BLaER1 treated with 17β-estradiol and CSF1 and Interleukin-3, amounts not matched to agents 10 nM and 100 nM (cell line): ENCODE measurements at regions not wholly inside any gene's neighbourhood (a gene's known extent, or its start where the extent isn't known, plus 50 kb on each side); places are given as distances from the start of the nearest gene placed in this dataset.

Experiments used
- H3K27ac ChIP-seq, 11 experiments: shearing (Covaris generic); formaldehyde crosslinking; 2 replicates each; pipeline ENCODE4 v1.8.1; 2022
- H3K27me3 ChIP-seq, 11 experiments: shearing (Covaris generic); formaldehyde crosslinking; 2 replicates each; pipeline ENCODE4 v1.8.1; 2022
- H3K36me3 ChIP-seq, 11 experiments: shearing (Covaris generic); formaldehyde crosslinking; 2 replicates each; pipeline ENCODE4 v1.8.1; 2022
- H3K4me1 ChIP-seq, 10 experiments: shearing (Covaris generic); formaldehyde crosslinking; 2 replicates each; pipeline ENCODE4 v1.8.1; 2022
- H3K4me2 ChIP-seq, 11 experiments: shearing (Covaris generic); formaldehyde crosslinking; 2 replicates each; pipeline ENCODE4 v1.8.1; 2022
- H3K4me3 ChIP-seq, 10 experiments: shearing (Covaris generic); formaldehyde crosslinking; 2 replicates each; pipeline ENCODE4 v1.8.1; 2022
- H3K9ac ChIP-seq, 11 experiments: shearing (Covaris generic); formaldehyde crosslinking; 2 replicates each; pipeline ENCODE4 v1.8.1; 2022
- H3K9me3 ChIP-seq, 11 experiments: shearing (Covaris generic); formaldehyde crosslinking; replicated peaks in 1 of 11; 2 replicates each; pipeline ENCODE4 v1.8.1; 2022
- H4K20me1 ChIP-seq, 11 experiments: shearing (Covaris generic); formaldehyde crosslinking; 2 replicates each; pipeline ENCODE4 v1.8.1; 2022
- Cebpa-rat ChIP-seq, 11 experiments: shearing (Covaris generic); IDR thresholded peaks; 2 replicates each; pipeline ENCODE4 v1.8.1; 2022

DNA sequence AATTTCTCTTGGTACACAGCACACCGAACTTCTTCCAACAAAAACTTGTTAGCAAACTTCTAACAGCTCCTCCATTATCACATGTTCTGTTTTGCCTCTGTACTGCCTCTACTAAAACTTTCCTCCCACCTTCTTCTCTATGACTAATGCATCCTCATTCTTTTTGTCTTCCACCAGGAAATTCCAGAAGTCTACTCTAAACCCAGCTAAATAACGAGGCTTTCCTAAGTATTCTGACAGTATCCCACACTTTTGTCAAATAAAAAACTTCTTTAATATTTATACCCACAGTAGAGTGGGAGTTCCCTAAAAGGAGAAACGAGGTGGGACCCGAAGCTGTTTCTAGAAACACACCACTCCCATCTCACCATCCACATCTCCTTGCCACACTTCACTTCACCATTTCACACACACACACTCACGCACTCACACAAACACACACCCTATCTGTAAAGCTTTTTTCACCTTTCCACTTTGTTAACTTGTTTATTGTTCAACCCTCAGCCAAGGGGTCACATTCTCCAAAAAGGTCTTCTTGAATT lies 280.3 kb downstream of the ARAP2 start:
- no peaks in the 10 kb centered on the region for H3K36me3 ChIP-seq
- no peak overlapping the region for H3K4me3 ChIP-seq
- H3K4me1 ChIP-seq = no peaks in the 10 kb centered on the region
- H3K9ac ChIP-seq = no peak overlapping the region
- H3K9me3 ChIP-seq = no peaks in the 10 kb centered on the region
- no peaks in the 10 kb centered on the region for H3K27me3 ChIP-seq
- no peak overlapping the region for H3K4me2 ChIP-seq
- H4K20me1 ChIP-seq = no peaks in the 10 kb centered on the region
- H3K27ac ChIP-seq = no peak overlapping the region
- TF ChIP-seq Cebpa-rat (IDR thresholded peaks at IDR 0.05) = no peak

DNA sequence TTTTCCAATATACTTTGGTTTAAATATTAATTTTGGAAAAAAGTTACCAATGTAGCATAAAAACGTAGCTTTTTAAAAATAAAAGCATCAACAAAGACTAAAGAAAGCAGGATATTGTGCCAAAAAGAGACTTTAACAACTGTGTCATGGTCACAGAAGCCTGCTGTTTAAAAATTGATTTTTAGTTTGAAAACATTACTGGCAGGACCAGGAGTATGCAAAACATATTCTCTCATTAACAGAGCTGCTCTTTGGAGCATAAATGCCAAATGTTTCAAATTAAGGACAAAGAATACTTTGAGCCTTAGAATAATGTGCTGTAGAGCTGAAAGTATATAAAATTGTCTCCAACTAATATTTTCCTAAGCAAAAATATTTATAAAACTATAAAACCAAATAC lies 279.0 kb downstream of the ARAP2 start:
- no peaks in the 10 kb centered on the region for H3K27me3 ChIP-seq
- H4K20me1 ChIP-seq = no peaks in the 10 kb centered on the region
- H3K4me1 ChIP-seq = no peaks in the 10 kb centered on the region
- no peak for TF ChIP-seq Cebpa-rat (IDR thresholded peaks at IDR 0.05)
- H3K4me2 ChIP-seq = no peak overlapping the region
- H3K4me3 ChIP-seq = no peak overlapping the region
- H3K9me3 ChIP-seq = no peaks in the 10 kb centered on the region
- H3K9ac ChIP-seq = no peak overlapping the region
- H3K27ac ChIP-seq = no peak overlapping the region
- H3K36me3 ChIP-seq = no peaks in the 10 kb centered on the region

DNA sequence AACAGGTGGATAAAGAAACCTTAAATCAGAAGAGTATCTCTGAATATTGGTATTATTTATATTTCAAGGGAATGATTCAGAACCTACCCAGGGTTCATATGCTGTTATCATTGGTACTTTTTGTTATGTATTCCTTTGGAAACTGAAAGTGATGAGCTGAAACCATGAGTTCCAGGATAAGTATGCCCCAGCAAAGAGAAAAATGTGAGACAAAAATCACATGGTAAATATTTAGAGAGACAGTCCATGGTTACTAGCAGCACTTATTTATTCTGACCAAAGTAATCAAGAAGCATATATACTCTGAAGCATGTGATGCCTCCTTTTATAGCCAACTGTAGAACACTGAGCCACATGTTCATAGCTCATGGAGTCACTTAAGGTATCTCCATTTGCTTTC lies 277.7 kb downstream of the ARAP2 start:
- no peak overlapping the region for H3K27ac ChIP-seq
- no peaks in the 10 kb centered on the region for H3K27me3 ChIP-seq
- no peaks in the 10 kb centered on the region for H4K20me1 ChIP-seq
- H3K4me2 ChIP-seq = no peak overlapping the region
- H3K4me1 ChIP-seq = no peaks in the 10 kb centered on the region
- no peak overlapping the region for H3K4me3 ChIP-seq
- H3K36me3 ChIP-seq = no peaks in the 10 kb centered on the region
- TF ChIP-seq Cebpa-rat (IDR thresholded peaks at IDR 0.05) = no peak
- H3K9me3 ChIP-seq = no peaks in the 10 kb centered on the region
- no peak overlapping the region for H3K9ac ChIP-seq

DNA sequence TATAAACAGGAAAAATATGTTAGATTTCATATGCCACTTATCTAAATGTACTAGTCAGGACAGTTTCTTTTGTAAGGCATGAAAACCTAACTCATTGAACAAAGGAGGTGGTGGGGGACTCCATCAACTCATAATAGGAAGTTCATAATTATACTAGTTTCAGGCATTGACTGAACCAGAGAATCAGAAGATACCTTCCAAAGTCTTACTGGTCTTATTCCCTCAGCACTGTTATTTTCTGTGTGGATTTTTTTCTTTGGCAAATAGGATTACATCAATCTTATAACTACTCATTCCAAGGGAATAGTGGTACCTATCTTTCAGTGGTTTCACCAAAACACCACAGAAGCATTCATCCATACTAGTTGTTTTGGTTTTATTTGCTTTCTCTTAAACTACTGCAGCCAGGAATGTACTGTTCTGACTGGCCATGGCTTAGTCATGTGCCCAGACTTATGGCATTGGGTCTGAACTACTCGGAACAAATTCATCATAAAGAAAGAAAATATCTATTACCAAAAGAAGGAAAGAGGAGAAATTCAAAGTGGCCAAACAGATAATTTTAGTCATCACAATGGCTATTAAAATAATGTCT lies 273.9 kb downstream of the ARAP2 start:
- Histone ChIP-seq H3K27me3 (no peaks in the 10 kb centered on the region), H3K4me1 (no peaks in the 10 kb centered on the region), H3K9ac (no peak overlapping the region), H3K9me3 (no peaks in the 10 kb centered on the region), H3K36me3 (no peaks in the 10 kb centered on the region), H4K20me1 (no peaks in the 10 kb centered on the region), H3K4me3 (no peak overlapping the region), H3K4me2 (no peak overlapping the region), H3K27ac (no peak overlapping the region)
- no peak for TF ChIP-seq Cebpa-rat (IDR thresholded peaks at IDR 0.05)

DNA sequence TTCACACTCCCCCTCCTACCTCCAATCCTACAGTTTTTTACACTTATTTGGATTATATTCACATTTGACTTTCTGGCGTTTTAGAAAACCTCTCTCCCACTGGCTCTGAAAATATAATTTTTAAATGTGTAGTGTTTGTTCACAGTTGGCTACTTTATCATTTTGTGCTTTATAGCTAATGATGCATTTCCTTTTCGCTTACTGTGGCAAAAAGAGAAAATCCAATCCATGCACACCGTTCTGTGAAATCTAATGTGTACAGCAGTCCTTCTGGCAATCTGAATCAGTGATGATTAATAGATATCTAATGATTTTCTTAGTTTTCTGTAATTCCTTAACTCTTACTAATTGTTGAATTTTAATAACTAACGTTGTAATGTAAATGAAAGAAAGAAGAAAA lies 271.5 kb downstream of the ARAP2 start:
- Histone ChIP-seq H3K9ac (no peak overlapping the region), H3K4me2 (no peak overlapping the region), H3K4me1 (no peaks in the 10 kb centered on the region), H3K4me3 (no peak overlapping the region), H3K9me3 (no peaks in the 10 kb centered on the region), H3K36me3 (no peaks in the 10 kb centered on the region), H3K27me3 (no peaks in the 10 kb centered on the region), H4K20me1 (no peaks in the 10 kb centered on the region), H3K27ac (no peak overlapping the region)
- no peak for TF ChIP-seq Cebpa-rat (IDR thresholded peaks at IDR 0.05)

DNA sequence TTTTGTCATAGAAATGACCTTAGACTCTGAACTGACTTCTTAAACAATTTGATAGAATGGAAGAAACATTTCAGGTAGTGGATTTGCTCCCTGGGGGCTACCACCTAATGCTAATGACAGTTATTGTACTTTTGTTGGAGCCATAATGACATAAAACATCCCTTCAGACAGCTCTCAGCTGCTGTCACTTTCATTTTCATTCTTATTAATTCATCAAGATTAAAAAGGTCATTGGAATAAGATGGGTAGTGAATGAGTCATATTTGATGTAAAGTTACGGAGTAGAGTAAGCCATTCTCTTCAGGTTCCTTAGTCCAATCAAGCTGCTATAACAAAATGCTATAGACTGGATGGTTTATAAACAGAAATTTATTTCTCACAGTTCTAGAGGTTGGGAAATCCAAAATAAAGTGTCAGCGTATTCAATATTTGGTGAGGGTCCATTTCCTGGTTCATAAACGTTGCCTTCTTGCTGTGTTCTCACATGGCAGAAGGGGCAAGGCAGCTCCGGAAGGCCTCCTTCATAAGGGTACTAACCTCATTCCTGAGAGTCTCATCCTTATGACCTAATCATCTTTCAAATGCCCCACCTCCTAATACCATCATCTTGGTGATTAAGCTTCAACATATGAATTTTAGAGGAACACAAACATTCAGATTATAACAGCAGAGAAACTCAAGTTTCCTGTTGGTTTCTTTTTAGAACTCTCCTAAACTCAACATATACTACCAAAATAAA lies 268.5 kb downstream of the ARAP2 start:
- H3K27me3 ChIP-seq = no peaks in the 10 kb centered on the region
- no peak overlapping the region for H3K9ac ChIP-seq
- H3K4me3 ChIP-seq = no peak overlapping the region
- no peak for TF ChIP-seq Cebpa-rat (IDR thresholded peaks at IDR 0.05)
- no peaks in the 10 kb centered on the region for H4K20me1 ChIP-seq
- H3K4me2 ChIP-seq = no peak overlapping the region
- H3K9me3 ChIP-seq = no peaks in the 10 kb centered on the region
- no peaks in the 10 kb centered on the region for H3K4me1 ChIP-seq
- H3K27ac ChIP-seq = no peak overlapping the region
- no peaks in the 10 kb centered on the region for H3K36me3 ChIP-seq

DNA sequence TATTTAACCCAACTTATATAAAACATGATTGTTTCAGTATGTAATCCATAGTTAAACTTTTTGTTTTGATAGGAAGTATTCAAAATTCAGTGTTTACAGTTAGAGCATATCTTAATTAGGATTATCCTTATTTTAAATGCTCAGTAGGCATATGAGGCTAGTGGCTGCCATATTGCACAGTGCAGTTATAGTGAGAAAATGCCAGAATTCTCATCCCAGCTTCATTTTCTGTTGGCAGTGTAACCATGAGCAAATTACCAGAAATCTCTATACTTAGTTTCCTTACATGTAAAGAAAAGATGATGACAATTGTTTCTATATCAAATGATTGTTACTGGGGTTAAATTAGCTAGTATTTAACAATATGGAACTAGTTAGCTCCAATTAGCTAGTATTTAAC lies 265.8 kb downstream of the ARAP2 start:
- no peaks in the 10 kb centered on the region for H3K9me3 ChIP-seq
- H3K36me3 ChIP-seq = no peaks in the 10 kb centered on the region
- no peaks in the 10 kb centered on the region for H4K20me1 ChIP-seq
- H3K4me1 ChIP-seq = peaks cover 0 to 4% (median 0%) of the 10 kb centered on the region in 10 experiments; a peak in 1 of 20 replicates
- H3K27ac ChIP-seq = no peak overlapping the region
- no peak overlapping the region for H3K4me3 ChIP-seq
- H3K4me2 ChIP-seq = no peak overlapping the region
- H3K27me3 ChIP-seq = no peaks in the 10 kb centered on the region
- TF ChIP-seq Cebpa-rat (IDR thresholded peaks at IDR 0.05) = no peak
- H3K9ac ChIP-seq = no peak overlapping the region

DNA sequence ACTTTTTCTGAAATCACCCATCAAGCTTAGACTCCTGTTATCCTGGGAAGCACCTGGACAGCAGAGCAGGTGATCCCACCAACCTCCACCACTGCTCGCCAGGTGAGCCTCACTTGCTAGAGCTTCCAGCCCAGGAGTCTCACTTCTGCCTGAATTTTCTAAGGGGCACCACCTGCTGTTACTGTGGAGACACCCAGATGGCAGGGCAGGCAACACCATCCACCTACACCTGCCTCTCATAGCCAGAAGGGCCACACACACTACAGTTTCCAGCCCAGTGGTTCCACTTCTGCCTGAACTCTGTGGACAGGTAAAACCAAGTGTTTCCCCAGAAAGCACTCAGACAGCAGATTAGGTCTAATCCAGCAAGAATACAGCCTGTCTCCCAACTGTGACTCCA lies 262.0 kb downstream of the ARAP2 start:
- H3K36me3 ChIP-seq = no peaks in the 10 kb centered on the region
- H3K9me3 ChIP-seq = no peaks in the 10 kb centered on the region

DNA sequence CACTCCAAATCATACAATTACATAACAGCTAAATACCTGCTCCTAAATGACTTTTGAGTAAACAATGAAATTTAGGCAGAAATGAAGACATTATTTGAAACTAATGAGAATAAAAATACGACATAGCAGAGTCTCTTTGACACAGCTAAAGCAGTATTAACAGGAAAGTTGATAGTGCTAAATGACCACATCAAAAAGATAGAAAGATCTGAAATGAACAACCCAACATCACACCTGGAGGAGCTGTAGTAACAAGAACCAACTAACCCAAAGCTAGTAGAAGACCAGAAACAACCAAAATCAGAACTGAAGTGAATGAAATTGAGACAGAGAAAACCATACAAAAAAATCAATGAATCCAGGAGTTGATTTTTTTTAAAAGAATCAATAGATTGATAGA lies 257.8 kb downstream of the ARAP2 start:
- no peak overlapping the region for H3K4me2 ChIP-seq
- no peak overlapping the region for H3K9ac ChIP-seq
- H3K4me1 ChIP-seq = peaks cover 0 to under 1% (median 0%) of the 10 kb centered on the region in 10 experiments; a peak in 1 of 20 replicates
- H3K36me3 ChIP-seq = no peaks in the 10 kb centered on the region
- H3K27ac ChIP-seq = no peak overlapping the region
- no peaks in the 10 kb centered on the region for H3K27me3 ChIP-seq
- no peaks in the 10 kb centered on the region for H4K20me1 ChIP-seq
- TF ChIP-seq Cebpa-rat (IDR thresholded peaks at IDR 0.05) = no peak
- H3K9me3 ChIP-seq = peaks cover 0 to 11% (median 0%) of the 10 kb centered on the region in 11 experiments; a peak in 3 of 22 replicates
- no peak overlapping the region for H3K4me3 ChIP-seq

More for the DNA sequence above, 262.0 kb downstream of the ARAP2 start:
- Histone ChIP-seq H3K9ac (no peak overlapping the region), H3K4me3 (no peak overlapping the region), H4K20me1 (no peaks in the 10 kb centered on the region), H3K4me1 (peaks cover 0 to 4% (median 0%) of the 10 kb centered on the region in 10 experiments; a peak in 1 of 20 replicates), H3K27me3 (no peaks in the 10 kb centered on the region), H3K4me2 (no peak overlapping the region), H3K27ac (no peak overlapping the region)
- TF ChIP-seq Cebpa-rat (IDR thresholded peaks at IDR 0.05) = no peak

DNA sequence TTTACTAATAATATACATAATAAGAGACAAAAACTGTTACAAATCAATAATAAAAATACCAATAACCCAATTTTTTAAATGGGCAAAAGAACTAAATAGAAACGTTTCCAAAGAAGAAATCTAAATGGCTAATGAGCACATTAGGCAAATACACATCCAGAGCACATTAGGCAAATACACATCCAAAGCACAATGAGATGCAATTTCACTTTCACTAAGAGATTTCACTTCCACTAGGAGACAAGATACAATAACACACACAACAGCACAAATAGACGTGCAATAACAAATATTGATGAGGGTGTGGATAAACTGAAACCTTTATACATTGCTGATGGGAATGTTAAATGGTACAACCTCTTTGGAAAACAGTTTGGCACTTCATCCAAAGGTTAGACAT lies 250.7 kb downstream of the ARAP2 start:
- Histone ChIP-seq H3K36me3 (no peaks in the 10 kb centered on the region), H3K27me3 (no peaks in the 10 kb centered on the region), H4K20me1 (no peaks in the 10 kb centered on the region), H3K4me1 (no peaks in the 10 kb centered on the region), H3K27ac (no peak overlapping the region), H3K4me3 (no peak overlapping the region), H3K4me2 (no peak overlapping the region), H3K9me3 (peaks cover 0 to 6% (median 0%) of the 10 kb centered on the region in 11 experiments; a peak in 2 of 22 replicates), H3K9ac (no peak overlapping the region)
- TF ChIP-seq Cebpa-rat (IDR thresholded peaks at IDR 0.05) = no peak
